D721Med (cell line): ENCODE measurements at regions not wholly inside any gene's neighbourhood (a gene's known extent, or its start where the extent isn't known, plus 50 kb on each side); places are given as distances from the start of the nearest gene placed in this dataset.

ENCODE experiments used
- DNase-seq: peaks from one replicate; pipeline ENCODE4 v3.0.0; 2011; ENCODE audit warnings: low spot score; ENCODE audit not compliant: insufficient read length
- FAIRE-seq: peaks from 2 replicates; lab custom pipeline; 2011; peaks lifted over from hg19 to GRCh38; lab: Jason Lieb, UNC
- CTCF ChIP-seq: IDR thresholded peaks from 2 replicates; pipeline ENCODE4 v1.5.1; 2012; ENCODE audit warnings: mild to moderate bottlenecking, control low read depth; ENCODE audit not compliant: insufficient read depth; ENCODE audit errors: missing control alignments

DNA sequence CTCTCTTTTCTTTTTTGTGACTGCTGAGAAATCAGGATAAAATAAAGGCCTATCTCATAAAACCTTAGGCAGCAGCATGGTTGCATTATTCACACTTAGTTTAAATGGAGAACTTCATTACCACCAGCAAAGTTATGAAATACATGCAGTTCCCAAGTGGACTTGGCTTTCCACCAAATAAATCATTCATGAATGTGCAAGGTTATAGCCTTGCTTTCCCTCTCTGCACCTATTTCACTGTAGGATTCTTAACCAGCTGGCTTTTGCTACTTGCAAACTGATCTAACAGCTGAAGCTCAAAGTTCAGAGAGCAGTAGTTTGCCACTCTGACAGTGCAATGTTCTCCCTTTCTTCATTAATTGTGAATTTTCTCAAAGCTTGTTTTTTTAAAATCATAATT, 140.1 kb upstream of the SMIM31 start:
- no peak for TF ChIP-seq CTCF
- no peak for FAIRE-seq

DNA sequence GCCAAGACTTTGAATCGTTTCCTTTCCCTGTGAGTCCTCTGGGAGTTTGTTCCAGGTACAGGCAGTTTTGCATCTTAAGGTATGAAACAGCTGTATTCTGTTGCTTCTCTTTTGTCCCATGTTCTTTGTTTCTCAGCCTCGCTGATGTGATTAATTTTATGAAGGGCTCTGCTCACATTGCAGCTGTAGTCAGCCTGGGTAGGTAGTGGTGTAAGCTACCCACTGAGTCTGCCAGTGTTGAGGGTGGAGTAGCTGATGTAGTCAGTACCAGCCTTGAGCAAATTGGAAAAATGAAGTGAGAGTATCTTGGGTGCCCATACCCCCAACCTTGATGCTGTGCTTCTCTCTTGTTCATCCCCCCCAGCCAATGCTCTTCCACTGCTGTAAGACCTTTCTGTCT, 139.6 kb upstream of the SMIM31 start:
- DNase-seq (no peak), FAIRE-seq (no peak)
- TF ChIP-seq CTCF = no peak

More for the DNA sequence above, 140.1 kb upstream of the SMIM31 start:
- no peak for DNase-seq

- DNase-seq = no peak
- no peak for TF ChIP-seq CTCF
- FAIRE-seq = no peak
Measured at GRCh38 chr4:164614999-164615398, 138.9 kb upstream of the SMIM31 start.

GRCh38 chr4:164615964-164616363, 138.0 kb upstream of the SMIM31 start:
- FAIRE-seq = no peak
- no peak for DNase-seq
- no peak for TF ChIP-seq CTCF

GRCh38 chr4:164616961-164617360, 137.0 kb upstream of the SMIM31 start:
- peak; percentile 96 for FAIRE-seq
- TF ChIP-seq CTCF = no peak
- no peak for DNase-seq

GRCh38 chr4:164617426-164617825, 136.5 kb upstream of the SMIM31 start:
- FAIRE-seq = no peak
- DNase-seq = no peak
- TF ChIP-seq CTCF = no peak

GRCh38 chr4:164617911-164618310, 136.0 kb upstream of the SMIM31 start:
- TF ChIP-seq CTCF = no peak
- FAIRE-seq (no peak), DNase-seq (no peak)
